DMS53 treated with DMSO at 0.1 percent for 48 hours (cell line): ENCODE measurements at regions not wholly inside any gene's neighbourhood (a gene's known extent, or its start where the extent isn't known, plus 50 kb on each side); places are given as distances from the start of the nearest gene placed in this dataset.
A peak's percentile ranks its signal among the peaks of the same experiment; 100 is the strongest.
"Not testable (repeated sequence)": the region's sequence is repeated elsewhere in the genome, so short reads cannot be mapped to it uniquely, and the experiment has no call there.

ENCODE experiments used
- DNase-seq: peaks from one replicate; lab custom pipeline; 2025; ENCODE audit not compliant: unreplicated experiment; lab: John Stamatoyannopoulos, UW

DNA sequence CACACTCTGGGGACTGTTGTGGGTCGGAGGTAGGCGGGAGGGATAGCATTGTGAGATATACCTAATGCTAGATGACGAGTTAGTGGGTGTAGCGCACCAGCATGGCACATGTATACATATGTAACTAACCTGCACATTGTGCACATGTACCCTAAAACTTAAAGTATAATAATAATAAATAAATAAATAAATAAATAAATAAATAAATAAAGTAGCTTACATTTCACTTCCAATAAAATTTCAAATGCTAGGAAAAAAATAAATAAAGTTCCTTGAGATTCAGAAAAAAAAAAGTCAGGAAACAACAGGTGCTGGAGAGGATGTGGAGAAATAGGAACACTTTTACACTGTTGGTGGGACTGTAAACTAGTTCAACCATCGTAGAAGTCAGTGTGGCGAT, 353.5 kb upstream of the UBE2E2 start:
- not testable (repeated sequence) for DNase-seq

GRCh38 chr3:22856811-22857210, 346.3 kb upstream of the UBE2E2 start:
- DNase-seq = no peak

- DNase-seq = no peak
Observed at GRCh38 chr3:22858486-22858885, 344.6 kb upstream of the UBE2E2 start.

- DNase-seq = no peak
Observed at GRCh38 chr3:22859618-22860017, 343.5 kb upstream of the UBE2E2 start.

- no peak for DNase-seq
Observed at GRCh38 chr3:22861426-22861825, 341.7 kb upstream of the UBE2E2 start.

DNA sequence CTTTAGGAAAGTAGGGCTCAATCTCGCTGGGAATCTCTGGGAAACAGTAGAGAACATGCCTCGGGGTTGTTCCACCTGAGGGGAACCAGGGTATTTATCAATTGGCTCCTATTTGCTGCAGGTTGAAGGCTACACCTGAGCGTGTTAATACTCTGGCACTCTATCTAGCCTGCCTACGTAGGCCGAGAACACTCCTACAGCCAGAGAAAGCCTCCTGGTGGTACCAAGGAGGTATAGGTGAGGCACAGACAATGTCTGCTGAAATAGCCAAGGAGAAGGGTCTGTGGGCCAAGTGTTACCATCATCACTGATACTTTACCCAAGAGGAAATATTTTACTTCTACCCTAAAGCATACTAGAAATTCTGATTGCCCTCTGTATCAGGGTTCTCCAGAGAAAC, 341.0 kb upstream of the UBE2E2 start:
- no peak for DNase-seq

DNA sequence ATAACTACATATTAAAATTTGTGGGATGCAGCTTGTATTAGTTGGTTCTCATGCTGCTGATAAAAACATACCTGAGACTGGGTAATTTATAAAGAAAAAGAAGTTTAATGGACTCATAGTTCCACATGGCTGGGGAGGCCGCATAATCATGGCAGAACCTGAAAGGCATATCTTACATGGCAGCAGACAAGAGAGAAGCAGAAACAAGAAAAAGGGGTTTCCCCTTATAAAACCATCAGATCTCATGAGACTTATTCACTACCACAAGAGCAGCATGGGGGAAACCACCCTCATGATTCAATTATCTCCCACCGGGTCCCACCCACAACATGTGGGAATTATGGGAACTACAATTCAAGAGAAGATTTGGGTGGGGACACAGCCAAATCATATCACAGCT, 320.3 kb upstream of the UBE2E2 start:
- not testable (repeated sequence) for DNase-seq

GRCh38 chr3:22885039-22885438, 318.1 kb upstream of the UBE2E2 start:
- no peak for DNase-seq

DNA sequence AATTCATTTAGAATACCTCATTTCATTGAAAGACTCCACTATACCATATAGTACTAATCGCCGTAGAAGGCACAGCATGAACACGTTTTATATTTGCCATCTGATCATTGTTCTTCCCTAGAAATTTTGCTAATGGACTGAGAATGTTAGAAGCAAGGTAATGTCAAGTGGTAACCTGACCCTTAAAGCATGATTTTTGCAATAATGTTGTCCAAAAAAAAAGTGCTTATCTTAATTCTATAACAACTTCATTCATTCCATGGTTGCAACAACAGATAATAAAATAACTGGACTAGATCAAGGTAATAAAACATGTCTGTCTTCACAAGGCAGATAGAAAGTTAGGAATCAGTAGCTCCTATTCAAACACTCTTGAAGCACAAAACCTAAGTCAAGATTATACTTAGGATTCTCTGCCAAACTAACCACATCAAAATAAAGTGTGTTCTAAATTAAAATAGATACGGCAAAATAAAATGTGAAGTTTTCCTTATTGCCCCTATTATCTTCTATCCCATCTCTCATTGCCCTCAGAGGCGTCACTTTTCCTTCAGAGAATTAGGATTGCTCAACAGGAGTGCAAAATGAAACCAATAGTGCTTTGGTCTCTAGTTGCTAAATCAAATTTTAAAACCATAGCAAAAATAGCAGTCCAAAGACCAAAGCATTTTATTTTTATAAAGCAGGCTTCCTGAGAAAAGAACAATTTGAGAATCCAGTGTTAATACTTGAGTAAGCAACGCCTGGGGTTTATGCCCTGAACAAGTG, 317.4 kb upstream of the UBE2E2 start:
- no peak for DNase-seq

DNA sequence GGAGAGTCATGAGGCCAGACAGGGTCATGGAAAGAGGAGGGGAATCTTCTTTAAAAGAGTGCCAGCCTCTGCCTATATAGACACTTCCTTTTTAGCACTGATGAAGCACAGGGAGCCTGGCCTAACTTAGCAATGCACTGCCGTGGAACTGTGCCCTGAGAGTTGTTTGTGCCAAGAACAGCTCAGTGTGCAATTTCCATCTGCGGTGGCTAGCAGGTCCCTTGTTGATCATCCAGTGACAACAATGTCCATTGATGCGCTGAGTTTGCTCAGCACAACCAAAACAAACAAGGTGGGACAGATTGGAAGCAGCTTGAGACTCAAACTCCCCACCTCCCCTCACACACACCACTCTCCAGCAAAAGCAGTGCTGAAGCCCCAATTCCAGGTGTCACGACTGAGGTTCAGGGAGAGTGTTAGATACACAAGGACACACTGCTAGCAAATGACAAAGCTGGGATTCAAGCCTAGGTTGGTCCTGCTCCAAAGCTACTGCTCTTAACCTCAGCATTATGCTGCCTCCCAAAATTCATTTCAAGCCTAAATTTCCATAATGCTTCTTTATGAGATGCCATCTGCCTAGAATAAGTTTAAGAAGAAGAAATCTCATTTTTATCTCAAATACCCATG, 316.6 kb upstream of the UBE2E2 start:
- no peak for DNase-seq

DNA sequence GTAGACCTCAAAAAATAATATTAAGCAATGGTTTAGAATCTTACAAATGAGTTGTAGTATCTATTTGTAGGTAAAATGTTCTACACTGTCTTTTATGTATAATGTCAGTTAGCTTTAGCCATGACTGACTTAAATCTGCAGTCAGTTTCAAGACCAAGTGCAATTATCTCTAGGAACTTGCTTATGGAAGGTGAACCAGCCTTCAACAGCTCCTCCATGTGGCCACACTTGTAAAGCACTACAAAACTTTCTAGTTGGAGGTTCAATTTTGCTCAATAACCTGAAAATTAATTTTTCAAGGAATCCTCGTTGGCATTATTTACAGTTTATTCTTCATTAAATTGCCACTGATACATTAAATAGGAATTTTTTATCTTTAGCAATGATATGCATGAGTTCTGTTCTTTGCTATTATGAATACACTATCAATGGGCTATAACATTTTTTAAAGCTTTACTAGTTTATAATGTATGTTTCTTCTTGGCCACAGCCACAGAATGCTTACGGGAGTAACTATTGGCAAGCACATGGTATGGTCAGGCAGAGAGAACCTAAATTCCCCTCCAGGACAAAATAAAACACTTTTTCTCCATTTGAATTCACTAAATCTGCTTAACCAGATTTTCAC, 315.3 kb upstream of the UBE2E2 start:
- peak; percentile 4 for DNase-seq

- DNase-seq = no peak
Observed at GRCh38 chr3:22893101-22893500, 310.0 kb upstream of the UBE2E2 start.

DNA sequence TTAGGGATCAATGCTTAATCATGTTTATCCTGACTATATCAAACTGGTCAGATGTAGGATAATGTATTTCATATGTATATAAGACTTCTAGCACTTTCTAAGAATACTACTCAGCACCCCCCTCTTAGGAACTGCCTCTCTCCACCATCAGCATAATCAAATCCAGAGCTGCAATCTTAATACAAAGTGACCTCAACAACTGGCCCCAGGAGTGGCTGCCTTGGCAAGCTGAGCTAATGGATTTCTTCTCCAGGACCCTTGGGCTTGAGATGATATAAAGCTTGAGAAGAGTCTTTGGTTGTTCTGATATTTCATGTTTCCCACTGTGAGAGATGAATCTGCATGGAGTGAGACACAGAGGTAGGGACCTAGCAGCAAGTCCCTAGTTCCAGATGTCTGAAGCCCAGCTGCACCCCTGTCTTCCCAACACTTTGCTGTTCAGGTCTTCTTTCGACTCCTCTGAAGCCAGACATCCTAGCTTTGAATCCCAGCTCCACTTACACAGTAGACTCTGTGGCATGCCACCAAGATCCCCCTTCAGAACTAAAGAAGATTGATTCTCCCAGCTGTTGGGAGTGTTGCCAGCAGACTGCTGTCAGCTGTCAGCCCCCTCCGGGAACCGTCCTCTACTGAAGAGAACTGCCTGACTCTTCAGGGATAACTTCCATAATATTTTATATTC, 309.3 kb upstream of the UBE2E2 start:
- DNase-seq = no peak

GRCh38 chr3:22894865-22895264, 308.3 kb upstream of the UBE2E2 start:
- no peak for DNase-seq

DNA sequence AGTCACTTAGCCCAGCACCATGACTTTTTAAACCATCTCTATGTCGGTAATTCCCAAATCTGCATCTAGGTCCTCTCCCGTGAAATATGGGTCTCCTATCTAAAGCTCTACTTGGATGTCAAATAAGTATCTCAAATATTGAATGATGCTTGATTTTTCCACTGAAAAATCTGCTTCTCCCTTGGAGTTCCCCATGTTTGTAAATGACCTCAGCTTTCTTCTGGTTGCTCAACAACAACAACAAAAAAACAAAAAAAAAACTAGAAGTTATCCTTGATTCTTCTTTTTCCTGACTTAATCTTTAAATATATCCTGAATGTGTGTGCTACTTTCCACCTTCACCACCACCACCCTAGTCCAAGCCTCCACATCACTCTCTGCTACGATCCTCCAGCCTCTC, 307.5 kb upstream of the UBE2E2 start:
- no peak for DNase-seq

DNA sequence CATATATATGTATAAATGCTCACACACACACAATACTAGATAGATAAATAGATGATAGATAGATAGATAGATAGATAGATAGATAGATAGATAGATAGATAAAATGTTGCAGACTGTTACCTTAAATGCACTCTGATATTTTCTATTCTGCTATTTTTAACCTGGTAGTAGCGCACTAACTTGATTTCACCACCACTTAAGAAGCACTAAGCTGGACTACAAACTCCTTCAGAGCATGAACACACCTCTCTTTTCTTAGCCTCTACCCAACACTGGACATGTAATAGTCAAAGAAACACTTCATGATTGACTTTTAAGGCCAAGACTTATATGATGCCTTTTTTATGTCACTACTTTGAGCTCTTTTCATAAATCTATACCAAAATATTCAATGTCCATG, 304.6 kb upstream of the UBE2E2 start:
- no peak for DNase-seq

DNA sequence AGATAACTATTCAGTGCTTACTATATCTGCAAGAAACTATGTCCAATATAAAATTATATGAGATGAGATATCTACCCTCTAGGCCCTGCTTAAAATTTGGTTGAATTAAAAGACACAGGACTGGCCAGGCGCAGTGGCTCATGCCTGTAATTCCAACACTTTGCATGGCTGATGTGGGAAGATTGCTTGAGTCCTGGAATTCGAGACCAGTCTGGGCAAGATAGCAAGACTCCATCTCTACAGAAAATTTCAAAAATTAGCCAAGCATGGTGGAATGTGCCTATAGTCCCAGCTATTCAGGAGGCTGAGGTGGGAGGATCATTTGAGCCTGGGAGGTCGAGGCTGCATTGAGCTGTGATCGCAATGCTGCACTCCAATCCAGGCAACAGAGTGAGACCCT, 303.7 kb upstream of the UBE2E2 start:
- no peak for DNase-seq

DNA sequence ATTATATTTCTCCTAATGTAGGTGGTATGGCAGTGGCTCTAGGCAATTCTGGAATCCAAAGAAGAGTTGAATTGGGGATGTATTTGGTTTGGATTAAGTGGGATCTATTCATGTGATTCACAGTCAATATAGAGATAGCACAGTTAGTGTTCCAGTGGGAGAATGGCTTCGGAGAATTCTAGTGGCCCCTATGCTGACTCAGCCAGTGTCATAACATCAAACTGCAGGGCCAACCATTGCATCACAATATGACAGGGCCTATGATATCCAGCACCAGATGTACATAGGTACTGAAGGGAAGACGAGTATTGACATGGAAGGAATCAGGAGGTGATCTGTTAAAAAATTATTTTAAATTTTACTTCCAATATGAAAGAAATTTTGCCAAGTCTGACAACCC, 302.8 kb upstream of the UBE2E2 start:
- no peak for DNase-seq

DNA sequence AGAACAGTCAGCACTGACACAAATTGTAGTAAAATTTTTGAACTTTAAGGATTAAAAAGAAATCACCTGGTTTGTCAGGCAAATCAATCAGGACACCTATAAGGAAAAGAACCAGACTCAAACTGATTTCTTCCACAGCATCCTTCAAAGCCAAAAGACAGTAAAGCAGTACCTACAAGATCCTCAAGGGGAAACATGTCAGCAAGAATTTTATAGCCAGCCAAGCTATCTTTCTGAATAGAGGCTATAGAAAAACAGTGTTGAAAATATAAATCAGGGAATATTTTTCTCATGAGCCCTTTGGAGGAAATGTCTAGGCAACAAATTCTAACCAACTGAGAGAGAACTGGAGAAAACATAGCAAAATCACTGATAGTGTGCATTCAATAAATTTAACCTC, 301.4 kb upstream of the UBE2E2 start:
- no peak for DNase-seq

DNA sequence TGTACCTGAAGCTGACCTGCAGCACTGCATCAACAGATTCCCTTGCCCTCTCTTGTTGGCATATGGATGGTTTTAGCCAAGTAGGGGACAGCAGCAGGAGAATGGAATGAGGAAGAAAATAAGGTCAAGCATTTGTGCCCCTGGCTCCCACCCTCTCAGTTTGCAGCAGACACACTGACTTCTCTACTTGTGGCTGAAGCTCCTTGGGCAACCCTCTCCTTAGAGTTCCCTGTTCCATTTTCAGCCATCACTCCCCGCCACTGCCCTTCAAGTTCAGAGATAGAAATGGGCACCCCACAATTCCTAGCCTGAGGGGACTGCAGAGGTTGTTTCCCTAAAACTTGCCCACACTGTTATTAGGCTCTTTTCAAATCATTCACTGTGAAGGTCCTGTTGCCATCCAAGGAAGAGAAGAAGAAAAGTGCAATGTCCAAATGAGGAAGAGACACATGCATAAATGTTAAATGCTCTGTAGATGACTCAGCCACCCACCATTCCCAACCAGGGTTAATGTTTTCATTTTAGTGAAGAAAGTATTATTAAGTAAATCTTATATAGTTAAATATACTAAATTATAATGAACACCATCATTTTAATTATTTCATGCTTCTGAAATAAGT, 295.9 kb upstream of the UBE2E2 start:
- DNase-seq = no peak

GRCh38 chr3:22907796-22908195, 295.3 kb upstream of the UBE2E2 start:
- DNase-seq = no peak
